Endothelial cell of umbilical vein (primary cell): ENCODE measurements at regions not wholly inside any gene's neighbourhood (a gene's known extent, or its start where the extent isn't known, plus 50 kb on each side); places are given as distances from the start of the nearest gene placed in this dataset.

Experiments used
- EZH2 ChIP-seq: IDR thresholded peaks from 2 replicates; pipeline ENCODE4 v1.6.1; 2012; ENCODE audit warnings: borderline replicate concordance, low read depth, mild to moderate bottlenecking, moderate library complexity, low read length, inconsistent platforms; ENCODE audit not compliant: severe bottlenecking
- MYC ChIP-seq: IDR thresholded peaks from one replicate; pipeline ENCODE4 v1.6.1; 2011; ENCODE audit warnings: mild to moderate bottlenecking, low read depth, low read length
- POLR2A ChIP-seq: IDR thresholded peaks from 2 replicates; pipeline ENCODE4 v1.6.1; 2012; ENCODE audit warnings: low read depth, mild to moderate bottlenecking, control low read depth, low read length
- POLR2AphosphoS5 ChIP-seq: IDR thresholded peaks from 2 replicates; pipeline ENCODE4 v1.6.1; 2012; ENCODE audit warnings: low read depth, mild to moderate bottlenecking, control low read depth, low read length, moderate library complexity; ENCODE audit not compliant: insufficient read depth
- TF ChIP-seq, protein P1 (sequence below), 2 donors: IDR thresholded peaks; 1 replicate in 1 of 2; 2 replicates in 1 of 2; pipeline ENCODE4 v1.5.1; 2011; ENCODE audit warnings: low read length in 2 of 2, mild to moderate bottlenecking in 2 of 2, moderate library complexity in 2 of 2, control low read depth in 1 of 2, inconsistent platforms in 1 of 2, low read depth in 1 of 2; ENCODE audit not compliant: insufficient read depth in 1 of 2; ENCODE audit errors: extremely low read depth in 1 of 2
- TF ChIP-seq, protein P2 (sequence below): IDR thresholded peaks from 2 replicates; pipeline ENCODE4 v1.6.1; 2011; ENCODE audit not compliant: insufficient read depth, insufficient read length

DNA sequence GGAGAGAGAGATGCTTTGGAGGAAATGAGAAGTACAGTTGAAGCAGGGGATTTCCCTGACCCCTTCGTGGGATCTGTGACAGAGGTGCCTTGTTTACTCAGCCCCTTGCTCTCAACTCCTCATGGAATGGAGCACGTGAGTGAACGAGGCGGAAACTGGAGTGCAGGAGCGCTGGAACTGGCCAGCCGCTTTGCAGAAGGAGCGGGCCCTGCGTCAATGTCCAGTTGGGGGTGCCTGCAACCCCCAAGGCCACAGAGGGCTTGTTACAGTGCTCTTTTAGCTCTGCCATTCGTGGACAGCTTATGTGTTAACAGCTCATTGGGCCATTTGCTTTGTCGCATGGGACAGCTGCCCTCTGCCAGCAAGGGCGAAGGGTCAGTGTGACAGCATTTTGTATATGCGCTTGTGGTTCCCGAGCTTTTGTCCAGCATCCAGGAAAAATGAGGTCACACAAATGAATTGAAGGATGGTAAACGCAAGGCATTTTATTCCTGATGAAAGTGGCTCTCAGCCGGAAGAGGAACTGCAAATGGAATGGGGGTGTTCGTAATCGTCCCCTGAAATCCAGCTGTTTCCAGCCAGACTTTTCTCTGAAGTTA, 1395.1 kb downstream of the CDH8 start:
- TF ChIP-seq MYC (no peak), POLR2AphosphoS5 (no peak), POLR2A (no peak), EZH2 (no peak)
- TF ChIP-seq, protein P1, sequence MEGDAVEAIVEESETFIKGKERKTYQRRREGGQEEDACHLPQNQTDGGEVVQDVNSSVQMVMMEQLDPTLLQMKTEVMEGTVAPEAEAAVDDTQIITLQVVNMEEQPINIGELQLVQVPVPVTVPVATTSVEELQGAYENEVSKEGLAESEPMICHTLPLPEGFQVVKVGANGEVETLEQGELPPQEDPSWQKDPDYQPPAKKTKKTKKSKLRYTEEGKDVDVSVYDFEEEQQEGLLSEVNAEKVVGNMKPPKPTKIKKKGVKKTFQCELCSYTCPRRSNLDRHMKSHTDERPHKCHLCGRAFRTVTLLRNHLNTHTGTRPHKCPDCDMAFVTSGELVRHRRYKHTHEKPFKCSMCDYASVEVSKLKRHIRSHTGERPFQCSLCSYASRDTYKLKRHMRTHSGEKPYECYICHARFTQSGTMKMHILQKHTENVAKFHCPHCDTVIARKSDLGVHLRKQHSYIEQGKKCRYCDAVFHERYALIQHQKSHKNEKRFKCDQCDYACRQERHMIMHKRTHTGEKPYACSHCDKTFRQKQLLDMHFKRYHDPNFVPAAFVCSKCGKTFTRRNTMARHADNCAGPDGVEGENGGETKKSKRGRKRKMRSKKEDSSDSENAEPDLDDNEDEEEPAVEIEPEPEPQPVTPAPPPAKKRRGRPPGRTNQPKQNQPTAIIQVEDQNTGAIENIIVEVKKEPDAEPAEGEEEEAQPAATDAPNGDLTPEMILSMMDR (IDR thresholded peaks at IDR 0.05; ENCODE audit: extremely low read depth in 1 of 2, insufficient read depth in 1 of 2, low read depth in 1 of 2, low read length in 2 of 2): no peak
- TF ChIP-seq, protein P2, sequence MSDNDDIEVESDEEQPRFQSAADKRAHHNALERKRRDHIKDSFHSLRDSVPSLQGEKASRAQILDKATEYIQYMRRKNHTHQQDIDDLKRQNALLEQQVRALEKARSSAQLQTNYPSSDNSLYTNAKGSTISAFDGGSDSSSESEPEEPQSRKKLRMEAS: no peak
